ENCODE measurements at regions not wholly inside any gene's neighbourhood (a gene's known extent, or its start where the extent isn't known, plus 50 kb on each side); places are given as distances from the start of the nearest gene placed in this dataset.

GRCh38 chr6:44609051-44609612 is 221.6 kb downstream of the CDC5L start:
- no peak for DNase-seq

DNA sequence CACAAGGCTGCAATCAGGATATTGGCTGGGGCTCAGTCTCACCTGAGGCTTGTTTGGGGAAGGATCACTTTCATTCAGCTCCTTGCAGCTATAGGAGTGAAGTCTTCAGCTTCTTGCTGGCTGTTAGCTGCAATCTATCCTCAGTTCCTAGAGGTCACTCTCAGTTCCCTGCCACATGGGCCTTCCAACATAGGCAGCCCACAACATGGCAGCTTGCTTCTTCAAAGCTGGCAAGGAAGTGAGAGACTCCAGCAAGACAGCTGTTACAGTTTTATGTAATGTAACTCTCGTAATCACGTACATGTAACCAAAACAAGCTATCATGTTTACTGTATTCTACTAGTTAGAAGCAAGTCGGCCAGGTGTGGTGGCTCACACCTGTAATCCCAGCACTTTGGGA is 226.9 kb downstream of the CDC5L start:
- no peak for DNase-seq

GRCh38 chr6:44615621-44616020 is 228.1 kb downstream of the CDC5L start:
- no peak for DNase-seq

- DNase-seq = no peak
Measured at GRCh38 chr6:44617416-44617815, 229.9 kb downstream of the CDC5L start.

DNA sequence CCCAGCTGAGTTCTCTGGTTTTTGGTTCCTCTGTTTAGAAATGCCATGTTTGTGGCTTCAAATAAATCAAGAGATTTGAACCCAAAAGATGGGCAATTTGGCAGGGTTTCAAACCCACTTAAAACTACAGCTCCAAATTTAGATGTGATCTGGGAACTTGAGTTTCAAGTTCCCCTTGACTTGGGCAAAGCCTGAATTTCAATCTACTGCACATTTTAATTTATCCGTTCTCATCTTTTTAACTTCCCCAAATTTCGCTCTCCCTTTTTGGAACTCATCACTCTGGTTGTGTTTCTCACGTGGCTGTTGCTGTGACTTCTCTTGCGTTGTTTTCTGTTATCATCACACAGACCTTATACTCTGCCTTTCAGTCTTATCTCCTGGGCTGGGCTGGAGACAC is 230.9 kb downstream of the CDC5L start:
- no peak for DNase-seq

GRCh38 chr6:44620922-44621321 is 233.4 kb downstream of the CDC5L start:
- DNase-seq = no peak

- DNase-seq = no peak
Measured at GRCh38 chr6:44621846-44622245, 234.3 kb downstream of the CDC5L start.

DNA sequence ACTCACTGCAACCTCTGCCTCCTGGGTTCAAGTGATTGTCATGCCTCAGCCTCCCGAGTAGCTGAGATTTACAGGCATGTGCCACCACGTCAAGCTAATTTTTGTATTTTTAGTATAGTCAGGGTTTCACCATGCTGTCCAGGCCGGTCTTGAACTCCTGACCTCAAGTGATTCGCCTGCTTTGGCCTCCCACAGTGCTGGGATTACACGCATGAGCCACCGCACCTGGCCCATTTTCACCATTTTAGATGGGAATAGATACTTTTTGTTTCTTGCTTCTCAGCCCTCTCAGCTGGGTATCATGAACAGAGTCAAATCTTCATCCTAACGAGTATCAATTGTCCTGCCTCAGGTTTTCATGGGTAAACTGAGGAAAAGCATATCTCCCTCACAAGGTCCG is 235.0 kb downstream of the CDC5L start:
- no peak for DNase-seq

DNA sequence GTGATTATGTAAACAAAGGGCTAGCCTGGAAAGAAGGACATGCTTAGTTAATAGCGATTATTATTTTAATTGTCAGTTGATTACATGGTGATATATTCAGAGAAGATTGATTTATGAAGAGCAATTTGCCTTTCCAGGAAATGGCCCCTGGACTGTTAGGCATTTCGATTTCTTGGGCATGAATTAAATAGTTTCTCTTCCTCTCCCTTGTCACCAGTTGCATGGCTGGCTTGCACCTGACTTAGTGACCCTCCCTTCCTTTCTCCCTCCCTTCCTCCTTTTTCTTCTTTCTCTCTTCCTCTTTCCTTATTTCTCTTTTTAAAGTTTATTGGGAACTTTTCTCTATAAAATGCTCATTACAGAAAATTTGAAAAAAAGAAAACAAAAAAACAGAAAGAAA is 235.4 kb downstream of the CDC5L start:
- no peak for DNase-seq

GRCh38 chr6:44624226-44624625 is 236.7 kb downstream of the CDC5L start:
- no peak for DNase-seq

DNA sequence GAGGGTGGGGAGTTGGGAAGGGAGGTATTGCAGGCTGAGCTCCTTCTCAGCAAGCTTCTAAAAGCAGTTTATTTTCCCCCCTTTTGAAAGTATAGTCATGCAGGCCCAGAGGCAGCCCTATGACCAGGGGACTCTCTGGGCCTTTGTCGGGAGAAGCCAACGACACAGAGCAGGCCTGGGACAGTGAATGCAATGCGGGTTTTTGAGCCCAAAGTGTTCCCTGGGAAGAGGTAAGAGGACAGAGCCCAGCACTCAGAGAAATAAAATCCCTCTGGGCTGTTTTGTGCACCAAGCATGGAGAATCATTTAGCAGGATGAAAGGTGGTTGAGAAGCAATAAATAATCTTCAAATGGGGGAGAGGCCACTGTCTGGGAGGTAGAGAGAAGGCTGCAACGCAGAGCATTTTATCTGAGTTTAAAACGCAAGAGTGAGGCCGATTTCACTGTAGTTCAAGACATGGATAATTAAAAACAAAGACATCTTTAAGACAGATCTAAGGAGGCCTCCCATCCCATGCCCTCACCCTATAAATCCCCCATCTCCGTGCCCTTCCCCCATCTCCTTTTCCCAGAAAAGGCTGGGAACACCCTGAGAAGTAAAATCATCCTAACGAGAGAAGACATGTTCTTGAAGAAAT is 237.5 kb downstream of the CDC5L start:
- DNase-seq = no peak

- no peak for DNase-seq
Measured at GRCh38 chr6:44625996-44626395, 238.5 kb downstream of the CDC5L start.

DNA sequence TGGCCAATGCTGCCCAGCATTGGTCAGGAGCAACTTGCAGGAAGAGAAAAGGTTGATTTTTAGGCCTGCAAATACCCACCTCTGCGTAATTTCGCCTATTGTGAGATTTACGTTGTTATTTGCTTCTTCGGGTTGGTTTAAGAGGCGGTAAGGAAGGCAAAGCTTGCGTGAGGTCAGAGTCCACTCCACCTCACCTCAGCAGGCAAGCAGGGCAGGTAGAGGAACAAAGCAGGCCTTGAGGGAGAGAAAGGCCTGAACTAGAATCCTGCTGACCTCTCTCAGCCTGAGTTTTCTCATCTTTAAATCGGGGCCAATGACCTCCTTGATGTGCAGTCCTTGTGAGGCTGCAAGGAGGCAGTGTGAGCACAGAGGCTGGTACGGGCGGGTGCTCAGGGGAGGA is 239.1 kb downstream of the CDC5L start:
- no peak for DNase-seq

DNA sequence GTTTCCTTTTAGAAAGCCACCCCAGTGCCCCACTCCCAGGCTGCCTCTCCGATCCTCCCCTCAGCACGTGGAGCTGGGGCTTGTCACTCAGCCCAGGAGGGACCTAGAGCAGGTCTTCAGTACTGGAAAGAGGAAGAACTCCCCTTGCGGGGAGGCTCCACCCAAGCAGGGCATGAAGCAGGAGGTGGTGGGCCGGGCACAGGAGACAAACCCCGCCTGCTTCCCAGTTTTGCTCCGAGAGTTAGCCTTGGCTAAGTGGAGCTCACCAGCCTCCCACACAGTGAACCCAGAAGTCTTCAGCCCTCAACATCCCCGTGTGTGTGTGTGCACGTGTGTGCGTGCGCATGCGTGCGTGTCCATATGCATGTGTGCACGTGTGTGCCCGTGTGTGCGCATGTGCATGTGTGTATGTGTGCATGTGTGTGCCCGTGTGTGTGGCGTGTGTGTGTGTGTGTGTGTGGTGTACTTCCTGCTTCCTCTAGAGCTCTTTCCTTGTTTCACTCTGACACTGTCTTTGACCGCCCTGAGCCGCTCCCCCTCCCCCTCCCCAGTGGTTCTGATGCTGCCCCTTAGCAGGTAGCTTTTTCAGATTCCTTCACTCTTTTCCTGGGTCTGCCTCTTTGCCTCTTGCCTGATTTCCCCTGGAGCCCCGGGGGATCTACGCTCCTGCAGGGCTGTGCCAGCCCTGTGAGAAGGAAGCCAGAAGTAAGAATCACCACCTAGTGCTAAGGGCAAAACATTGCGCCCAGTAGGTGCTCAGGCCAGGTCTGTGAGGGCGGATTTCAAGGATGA is 239.8 kb downstream of the CDC5L start:
- no peak for DNase-seq

GRCh38 chr6:44627883-44628271 is 240.4 kb downstream of the CDC5L start:
- no peak for DNase-seq

GRCh38 chr6:44628347-44628746 is 240.8 kb downstream of the CDC5L start:
- no peak for DNase-seq

DNA sequence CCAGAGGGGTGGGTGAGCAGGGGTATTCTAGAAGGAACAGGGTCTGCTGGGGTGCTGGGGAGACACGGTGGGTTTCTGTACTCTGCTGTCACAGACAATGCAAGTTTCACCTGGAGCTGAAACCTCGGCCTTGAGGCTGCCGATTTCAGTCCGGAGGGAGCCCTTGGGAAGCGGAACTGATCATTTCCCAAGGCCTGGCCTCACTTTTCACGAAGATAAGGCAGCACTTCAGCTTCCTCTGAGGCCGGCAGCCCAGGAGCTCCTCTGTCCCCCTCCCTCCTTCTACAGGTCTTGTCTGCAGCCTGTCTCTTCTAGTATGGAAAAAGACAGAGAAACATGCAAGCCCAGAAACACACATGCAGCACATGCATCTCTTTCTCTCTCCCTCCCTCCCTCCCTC is 242.1 kb downstream of the CDC5L start:
- DNase-seq = no peak

DNA sequence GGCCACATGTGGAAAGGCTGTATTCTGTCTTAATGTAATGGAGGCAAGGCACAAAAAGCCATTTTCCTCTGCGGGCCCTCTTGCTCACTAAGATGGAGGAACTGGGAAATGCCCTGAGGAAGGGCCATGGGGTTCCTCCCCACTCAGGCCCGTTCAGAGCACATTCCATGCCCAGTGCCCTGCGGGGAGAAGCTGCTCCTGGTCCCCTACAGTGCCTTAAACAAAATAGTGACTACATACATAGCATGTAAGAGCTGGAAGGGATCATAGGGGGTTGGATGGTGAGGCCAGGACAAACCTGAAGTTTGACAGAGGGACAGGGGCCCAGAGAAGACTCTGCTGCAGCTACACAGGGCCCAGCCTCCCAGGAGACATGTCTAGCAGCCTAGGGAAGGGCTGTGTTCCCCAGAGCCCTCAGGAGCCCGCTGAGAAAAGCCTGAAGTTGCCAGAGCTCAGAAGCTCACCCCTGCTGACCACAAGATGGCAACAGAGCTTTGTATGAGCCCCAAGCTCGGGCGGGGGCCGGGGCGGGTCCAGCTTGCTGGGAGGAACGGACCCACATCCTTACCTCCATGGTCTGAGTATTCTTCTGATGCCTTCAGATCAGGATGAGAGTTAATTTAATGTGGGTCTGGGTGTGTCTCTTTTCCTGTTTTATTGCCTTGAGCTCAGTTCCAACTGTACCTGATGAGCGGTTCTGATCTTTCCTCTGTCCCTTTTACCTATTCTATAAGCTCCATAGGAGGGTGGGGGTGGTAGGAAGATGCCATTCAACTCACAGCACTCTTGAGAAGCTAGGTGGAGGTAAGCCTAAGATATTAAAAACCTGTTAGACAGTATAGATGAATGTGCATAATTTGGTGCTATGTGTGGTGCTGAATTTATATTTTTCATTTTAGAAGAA is 242.9 kb downstream of the CDC5L start:
- DNase-seq = peak; percentile 44

DNA sequence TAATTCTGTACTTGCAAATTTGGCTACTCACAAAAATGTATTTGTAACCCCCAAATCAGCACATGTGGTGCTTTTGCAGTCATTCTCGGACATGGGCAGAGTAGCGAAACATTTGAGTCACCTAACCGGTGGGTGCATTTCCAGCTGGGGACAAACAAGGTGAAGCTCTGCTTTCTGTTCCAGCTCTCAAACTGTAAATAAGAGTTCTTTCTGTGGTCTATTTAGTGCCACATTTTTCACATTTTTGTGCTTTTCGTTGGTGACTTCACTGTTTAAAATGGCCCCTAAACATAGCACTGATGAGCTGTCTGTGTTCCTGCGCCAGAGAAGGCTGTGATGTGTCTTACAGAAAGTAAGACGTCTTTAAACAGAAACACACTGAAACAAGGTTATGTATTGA is 244.5 kb downstream of the CDC5L start:
- DNase-seq = no peak

DNA sequence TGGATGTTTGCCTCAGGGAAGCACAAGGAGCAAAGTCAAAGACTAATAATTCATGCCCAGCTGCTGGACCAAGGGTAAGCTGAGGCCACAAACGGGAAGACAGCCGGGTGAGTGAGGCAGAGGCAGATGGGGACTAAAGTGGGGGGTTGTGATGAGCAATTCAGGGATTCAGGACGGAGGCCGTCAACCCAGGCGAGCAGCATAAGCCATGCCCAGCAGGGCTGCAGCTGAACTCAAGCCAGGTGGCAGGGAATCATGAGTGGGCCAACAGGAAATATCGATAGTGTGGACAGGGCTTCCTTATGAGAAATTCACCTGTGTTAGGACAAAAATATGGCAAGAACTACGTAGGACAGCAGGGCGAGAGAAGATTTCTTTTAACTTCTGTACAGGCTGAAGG is 246.8 kb downstream of the CDC5L start:
- DNase-seq = no peak

GRCh38 chr6:44635486-44635885 is 248.0 kb downstream of the CDC5L start:
- no peak for DNase-seq

DNA sequence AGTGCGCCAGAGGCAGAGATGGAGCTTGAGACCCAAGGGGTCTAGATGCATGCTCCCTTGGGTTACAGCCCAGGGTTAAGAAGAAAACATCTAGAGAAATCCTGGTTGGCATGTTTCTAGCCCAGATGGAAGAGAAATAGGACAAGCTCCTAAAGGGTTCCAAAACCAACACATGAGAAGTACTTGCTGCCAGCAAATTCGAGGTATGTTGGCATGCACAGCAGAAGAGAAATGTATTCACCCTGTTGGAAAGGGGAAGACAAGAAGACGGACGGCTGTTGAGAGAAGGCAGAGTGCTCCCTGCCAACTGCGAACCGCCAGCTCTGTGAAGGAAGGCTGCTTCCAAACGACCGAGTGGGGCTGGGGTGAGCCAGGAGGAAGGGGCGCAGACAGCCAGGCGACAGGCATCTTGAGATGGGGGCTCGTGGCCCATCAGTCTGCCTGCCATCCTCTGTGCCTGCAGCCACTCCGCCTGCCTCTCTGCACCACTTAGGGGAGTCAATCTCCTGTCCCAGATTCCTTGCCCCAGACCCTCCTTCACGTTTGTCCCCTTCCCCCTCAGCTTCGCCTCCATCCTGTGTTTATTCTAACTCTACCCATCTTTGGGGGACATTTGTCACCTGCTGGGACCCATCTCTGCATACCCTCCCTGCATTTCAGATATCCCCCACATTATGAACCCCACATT is 249.2 kb downstream of the CDC5L start:
- DNase-seq = peak; percentile 54

All from tongue (tissue), 1 donor.